ENCODE measurements at regions not wholly inside any gene's neighbourhood (a gene's known extent, or its start where the extent isn't known, plus 50 kb on each side); places are given as distances from the start of the nearest gene placed in this dataset.

- Histone ChIP-seq H2AFZ (ENCODE audit: low read length) (no peak overlapping the region), H3K9me2 (replicated peaks; ENCODE audit: insufficient read depth, low read length) (no peaks in the 10 kb centered on the region), H3F3A (ENCODE audit: insufficient read depth, low read length) (no peaks in the 10 kb centered on the region), H3K27me3 (replicated peaks; ENCODE audit: insufficient read depth, low read length) (no peaks in the 10 kb centered on the region), H3K4me1 (ENCODE audit: low read length) (no peaks in the 10 kb centered on the region), H3K79me2 (ENCODE audit: low read length) (no peaks in the 10 kb centered on the region), H3K9me3 (replicated peaks; ENCODE audit: insufficient read depth, low read length) (no peaks in the 10 kb centered on the region), H3K4me3 (ENCODE audit: low read length) (no peak overlapping the region), H3K4me2 (ENCODE audit: low read depth, low read length) (no peak overlapping the region), H3K27ac (ENCODE audit: low read length) (no peak overlapping the region), H3K9ac (ENCODE audit: low read length) (no peak overlapping the region), H4K20me1 (ENCODE audit: insufficient read depth, low read length) (no peaks in the 10 kb centered on the region), H3K36me3 (replicated peaks; ENCODE audit: insufficient read depth, low read length) (no peaks in the 10 kb centered on the region)
- DNase-seq: no peak
- TF ChIP-seq CTCF (IDR thresholded peaks at IDR 0.05; ENCODE audit: low read length) (no peak), EZH2 (optimal IDR thresholded peaks at IDR 0.05; ENCODE audit: low read depth, low read length) (no peak), EZH2phosphoT487 (IDR thresholded peaks at IDR 0.05; ENCODE audit: low read length) (no peak)
Observed at GRCh38 chr3:76514836-76515235, 525.1 kb upstream of the ROBO2 start.

- Histone ChIP-seq H3K27me3 (replicated peaks; ENCODE audit: insufficient read depth, low read length) (no peaks in the 10 kb centered on the region), H3K4me1 (ENCODE audit: low read length) (no peaks in the 10 kb centered on the region), H3K4me2 (ENCODE audit: low read depth, low read length) (no peak overlapping the region), H2AFZ (ENCODE audit: low read length) (no peak overlapping the region), H3K79me2 (ENCODE audit: low read length) (no peaks in the 10 kb centered on the region), H3K27ac (ENCODE audit: low read length) (no peak overlapping the region), H3K9ac (ENCODE audit: low read length) (no peak overlapping the region), H4K20me1 (ENCODE audit: insufficient read depth, low read length) (no peaks in the 10 kb centered on the region), H3K4me3 (ENCODE audit: low read length) (no peak overlapping the region), H3K9me3 (replicated peaks; ENCODE audit: insufficient read depth, low read length) (no peaks in the 10 kb centered on the region), H3K9me2 (replicated peaks; ENCODE audit: insufficient read depth, low read length) (no peaks in the 10 kb centered on the region), H3F3A (ENCODE audit: insufficient read depth, low read length) (no peaks in the 10 kb centered on the region), H3K36me3 (replicated peaks; ENCODE audit: insufficient read depth, low read length) (no peaks in the 10 kb centered on the region)
- DNase-seq: no peak
- TF ChIP-seq EZH2phosphoT487 (IDR thresholded peaks at IDR 0.05; ENCODE audit: low read length) (no peak), EZH2 (optimal IDR thresholded peaks at IDR 0.05; ENCODE audit: low read depth, low read length) (no peak), CTCF (IDR thresholded peaks at IDR 0.05; ENCODE audit: low read length) (no peak)
Observed at GRCh38 chr3:76523337-76523736, 516.6 kb upstream of the ROBO2 start.

GRCh38 chr3:76525726-76526125 lies 514.2 kb upstream of the ROBO2 start:
- H3K4me2 ChIP-seq (ENCODE audit: low read depth, low read length): no peak overlapping the region
- no peak for DNase-seq
- no peaks in the 10 kb centered on the region for H3F3A ChIP-seq (ENCODE audit: insufficient read depth, low read length)
- H3K27ac ChIP-seq (ENCODE audit: low read length): no peak overlapping the region
- H3K9me3 ChIP-seq (replicated peaks; ENCODE audit: insufficient read depth, low read length): no peaks in the 10 kb centered on the region
- no peak overlapping the region for H3K9ac ChIP-seq (ENCODE audit: low read length)
- H3K79me2 ChIP-seq (ENCODE audit: low read length): no peaks in the 10 kb centered on the region
- no peak for TF ChIP-seq CTCF (IDR thresholded peaks at IDR 0.05; ENCODE audit: low read length)
- TF ChIP-seq EZH2phosphoT487 (IDR thresholded peaks at IDR 0.05; ENCODE audit: low read length): no peak
- TF ChIP-seq EZH2 (optimal IDR thresholded peaks at IDR 0.05; ENCODE audit: low read depth, low read length): no peak
- H3K4me1 ChIP-seq (ENCODE audit: low read length): no peaks in the 10 kb centered on the region
- no peaks in the 10 kb centered on the region for H3K27me3 ChIP-seq (replicated peaks; ENCODE audit: insufficient read depth, low read length)
- no peaks in the 10 kb centered on the region for H4K20me1 ChIP-seq (ENCODE audit: insufficient read depth, low read length)
- H2AFZ ChIP-seq (ENCODE audit: low read length): no peak overlapping the region
- no peaks in the 10 kb centered on the region for H3K9me2 ChIP-seq (replicated peaks; ENCODE audit: insufficient read depth, low read length)
- no peaks in the 10 kb centered on the region for H3K36me3 ChIP-seq (replicated peaks; ENCODE audit: insufficient read depth, low read length)
- no peak overlapping the region for H3K4me3 ChIP-seq (ENCODE audit: low read length)
